ENCODE measurements at regions not wholly inside any gene's neighbourhood (a gene's known extent, or its start where the extent isn't known, plus 50 kb on each side); places are given as distances from the start of the nearest gene placed in this dataset.

- Histone ChIP-seq H3K4me1 (ENCODE audit: control insufficient read depth, insufficient read depth, low read length) (no peaks in the 10 kb centered on the region), H3K9me3 (ENCODE audit: control insufficient read depth, insufficient read depth, low read length) (no peaks in the 10 kb centered on the region), H3K27ac (ENCODE audit: low read length) (no peak overlapping the region), H3K4me3 (ENCODE audit: low read length) (no peak overlapping the region), H3K36me3 (ENCODE audit: control insufficient read depth, insufficient read depth, low read length) (no peaks in the 10 kb centered on the region), H3K27me3 (ENCODE audit: control insufficient read depth, insufficient read depth, low read length) (no peaks in the 10 kb centered on the region)
- no CpG with 5 or more reads among the region's 3 CpGs for WGBS (ENCODE audit: insufficient coverage, insufficient read length)
- no peak for DNase-seq (ENCODE audit: low read depth, low spot score)
Measured at GRCh38 chr4:32243926-32244325, 1523.8 kb downstream of the PCDH7 start.

GRCh38 chr4:32249040-32249439 is 1528.9 kb downstream of the PCDH7 start:
- H3K4me1 ChIP-seq (ENCODE audit: control insufficient read depth, insufficient read depth, low read length): no peaks in the 10 kb centered on the region
- WGBS (ENCODE audit: insufficient coverage, insufficient read length): no CpG with 5 or more reads among the region's 2 CpGs
- no peaks in the 10 kb centered on the region for H3K36me3 ChIP-seq (ENCODE audit: control insufficient read depth, insufficient read depth, low read length)
- no peak for DNase-seq (ENCODE audit: low read depth, low spot score)
- H3K27me3 ChIP-seq (ENCODE audit: control insufficient read depth, insufficient read depth, low read length): no peaks in the 10 kb centered on the region
- H3K9me3 ChIP-seq (ENCODE audit: control insufficient read depth, insufficient read depth, low read length): no peaks in the 10 kb centered on the region
- H3K27ac ChIP-seq (ENCODE audit: low read length): no peak overlapping the region
- no peak overlapping the region for H3K4me3 ChIP-seq (ENCODE audit: low read length)

- Histone ChIP-seq H3K4me1 (ENCODE audit: control insufficient read depth, insufficient read depth, low read length) (no peaks in the 10 kb centered on the region), H3K27ac (ENCODE audit: low read length) (no peak overlapping the region), H3K27me3 (ENCODE audit: control insufficient read depth, insufficient read depth, low read length) (no peaks in the 10 kb centered on the region), H3K9me3 (ENCODE audit: control insufficient read depth, insufficient read depth, low read length) (no peaks in the 10 kb centered on the region), H3K36me3 (ENCODE audit: control insufficient read depth, insufficient read depth, low read length) (no peaks in the 10 kb centered on the region), H3K4me3 (ENCODE audit: low read length) (no peak overlapping the region)
- no peak for DNase-seq (ENCODE audit: low read depth, low spot score)
- WGBS (ENCODE audit: insufficient coverage, insufficient read length): no CpG with 5 or more reads among the region's 1 CpG
Measured at GRCh38 chr4:32251126-32251525, 1531.0 kb downstream of the PCDH7 start.

- Histone ChIP-seq H3K4me3 (ENCODE audit: low read length) (no peak overlapping the region), H3K4me1 (ENCODE audit: control insufficient read depth, insufficient read depth, low read length) (no peaks in the 10 kb centered on the region), H3K27ac (ENCODE audit: low read length) (no peak overlapping the region), H3K36me3 (ENCODE audit: control insufficient read depth, insufficient read depth, low read length) (no peaks in the 10 kb centered on the region), H3K27me3 (ENCODE audit: control insufficient read depth, insufficient read depth, low read length) (no peaks in the 10 kb centered on the region), H3K9me3 (ENCODE audit: control insufficient read depth, insufficient read depth, low read length) (no peaks in the 10 kb centered on the region)
- no peak for DNase-seq (ENCODE audit: low read depth, low spot score)
- WGBS (ENCODE audit: insufficient coverage, insufficient read length): no CpG with 5 or more reads among the region's 2 CpGs
Measured at GRCh38 chr4:32251926-32252325, 1531.8 kb downstream of the PCDH7 start.

- H3K27ac ChIP-seq (ENCODE audit: low read length): no peak overlapping the region
- H3K27me3 ChIP-seq (ENCODE audit: control insufficient read depth, insufficient read depth, low read length): no peaks in the 10 kb centered on the region
- H3K9me3 ChIP-seq (ENCODE audit: control insufficient read depth, insufficient read depth, low read length): no peaks in the 10 kb centered on the region
- DNase-seq (ENCODE audit: low read depth, low spot score): no peak
- no peaks in the 10 kb centered on the region for H3K36me3 ChIP-seq (ENCODE audit: control insufficient read depth, insufficient read depth, low read length)
- no peak overlapping the region for H3K4me3 ChIP-seq (ENCODE audit: low read length)
- WGBS (ENCODE audit: insufficient coverage, insufficient read length): 100% methylated on average over 1 of the region's 3 CpGs
- no peaks in the 10 kb centered on the region for H3K4me1 ChIP-seq (ENCODE audit: control insufficient read depth, insufficient read depth, low read length)
Measured at GRCh38 chr4:32254216-32254615, 1534.0 kb downstream of the PCDH7 start.

- no peak overlapping the region for H3K4me3 ChIP-seq (ENCODE audit: low read length)
- H3K4me1 ChIP-seq (ENCODE audit: control insufficient read depth, insufficient read depth, low read length): no peaks in the 10 kb centered on the region
- no peak for DNase-seq (ENCODE audit: low read depth, low spot score)
- no CpG with 5 or more reads among the region's 2 CpGs for WGBS (ENCODE audit: insufficient coverage, insufficient read length)
- no peaks in the 10 kb centered on the region for H3K9me3 ChIP-seq (ENCODE audit: control insufficient read depth, insufficient read depth, low read length)
- no peaks in the 10 kb centered on the region for H3K27me3 ChIP-seq (ENCODE audit: control insufficient read depth, insufficient read depth, low read length)
- H3K27ac ChIP-seq (ENCODE audit: low read length): no peak overlapping the region
- no peaks in the 10 kb centered on the region for H3K36me3 ChIP-seq (ENCODE audit: control insufficient read depth, insufficient read depth, low read length)
Measured at GRCh38 chr4:32258986-32259385, 1538.8 kb downstream of the PCDH7 start.

GRCh38 chr4:32261196-32261595 is 1541.0 kb downstream of the PCDH7 start:
- Histone ChIP-seq H3K27ac (ENCODE audit: low read length) (no peak overlapping the region), H3K4me3 (ENCODE audit: low read length) (no peak overlapping the region), H3K9me3 (ENCODE audit: control insufficient read depth, insufficient read depth, low read length) (no peaks in the 10 kb centered on the region), H3K36me3 (ENCODE audit: control insufficient read depth, insufficient read depth, low read length) (no peaks in the 10 kb centered on the region), H3K4me1 (ENCODE audit: control insufficient read depth, insufficient read depth, low read length) (no peaks in the 10 kb centered on the region), H3K27me3 (ENCODE audit: control insufficient read depth, insufficient read depth, low read length) (no peaks in the 10 kb centered on the region)
- WGBS (ENCODE audit: insufficient coverage, insufficient read length): no CpG with 5 or more reads among the region's 9 CpGs
- no peak for DNase-seq (ENCODE audit: low read depth, low spot score)

GRCh38 chr4:32268863-32269262 is 1548.7 kb downstream of the PCDH7 start:
- no CpG with 5 or more reads among the region's 1 CpG for WGBS (ENCODE audit: insufficient coverage, insufficient read length)
- Histone ChIP-seq H3K9me3 (ENCODE audit: control insufficient read depth, insufficient read depth, low read length) (no peaks in the 10 kb centered on the region), H3K36me3 (ENCODE audit: control insufficient read depth, insufficient read depth, low read length) (no peaks in the 10 kb centered on the region), H3K4me3 (ENCODE audit: low read length) (no peak overlapping the region), H3K4me1 (ENCODE audit: control insufficient read depth, insufficient read depth, low read length) (no peaks in the 10 kb centered on the region), H3K27ac (ENCODE audit: low read length) (no peak overlapping the region), H3K27me3 (ENCODE audit: control insufficient read depth, insufficient read depth, low read length) (no peaks in the 10 kb centered on the region)
- DNase-seq (ENCODE audit: low read depth, low spot score): no peak

- H3K9me3 ChIP-seq (ENCODE audit: control insufficient read depth, insufficient read depth, low read length): no peaks in the 10 kb centered on the region; the same call in 1 of the 2 replicates
- H3K4me3 ChIP-seq (ENCODE audit: low read length): no peak overlapping the region
- H3K36me3 ChIP-seq (ENCODE audit: control insufficient read depth, insufficient read depth, low read length): no peaks in the 10 kb centered on the region
- no peaks in the 10 kb centered on the region for H3K4me1 ChIP-seq (ENCODE audit: control insufficient read depth, insufficient read depth, low read length)
- H3K27ac ChIP-seq (ENCODE audit: low read length): no peak overlapping the region
- H3K27me3 ChIP-seq (ENCODE audit: control insufficient read depth, insufficient read depth, low read length): no peaks in the 10 kb centered on the region
- no CpG with 5 or more reads among the region's 1 CpG for WGBS (ENCODE audit: insufficient coverage, insufficient read length)
- no peak for DNase-seq (ENCODE audit: low read depth, low spot score)
Measured at GRCh38 chr4:32290102-32290501, 1569.9 kb downstream of the PCDH7 start.

- DNase-seq (ENCODE audit: low read depth, low spot score): no peak
- Histone ChIP-seq H3K9me3 (ENCODE audit: control insufficient read depth, insufficient read depth, low read length) (peaks cover 1% of the 10 kb centered on the region; the same call in 1 of the 2 replicates), H3K4me1 (ENCODE audit: control insufficient read depth, insufficient read depth, low read length) (no peaks in the 10 kb centered on the region), H3K27ac (ENCODE audit: low read length) (no peak overlapping the region), H3K27me3 (ENCODE audit: control insufficient read depth, insufficient read depth, low read length) (no peaks in the 10 kb centered on the region), H3K36me3 (ENCODE audit: control insufficient read depth, insufficient read depth, low read length) (peaks cover 3% of the 10 kb centered on the region; the same call in 1 of the 2 replicates), H3K4me3 (ENCODE audit: low read length) (no peak overlapping the region)
- no CpG with 5 or more reads among the region's 7 CpGs for WGBS (ENCODE audit: insufficient coverage, insufficient read length)
Measured at GRCh38 chr4:32318926-32319325, 1598.8 kb downstream of the PCDH7 start.

- Histone ChIP-seq H3K9me3 (ENCODE audit: control insufficient read depth, insufficient read depth, low read length) (peaks cover 1% of the 10 kb centered on the region; the same call in 1 of the 2 replicates), H3K4me1 (ENCODE audit: control insufficient read depth, insufficient read depth, low read length) (no peaks in the 10 kb centered on the region), H3K4me3 (ENCODE audit: low read length) (no peak overlapping the region), H3K27me3 (ENCODE audit: control insufficient read depth, insufficient read depth, low read length) (no peaks in the 10 kb centered on the region), H3K27ac (ENCODE audit: low read length) (no peak overlapping the region), H3K36me3 (ENCODE audit: control insufficient read depth, insufficient read depth, low read length) (peaks cover 3% of the 10 kb centered on the region; the same call in 1 of the 2 replicates)
- no peak for DNase-seq (ENCODE audit: low read depth, low spot score)
- no CpG with 5 or more reads among the region's 3 CpGs for WGBS (ENCODE audit: insufficient coverage, insufficient read length)
Measured at GRCh38 chr4:32321421-32321820, 1601.3 kb downstream of the PCDH7 start.

Measured in iPS DF 6.9 (cell line).